ENCODE measurements at regions not wholly inside any gene's neighbourhood (a gene's known extent, or its start where the extent isn't known, plus 50 kb on each side); places are given as distances from the start of the nearest gene placed in this dataset.

GRCh38 chr12:22803725-22804124, 178.8 kb downstream of the ETNK1 start:
- no peak for TF ChIP-seq POLR2A (IDR thresholded peaks at IDR 0.05)
- TF ChIP-seq CTCF (IDR thresholded peaks at IDR 0.05) = no peak
- WGBS, 2 donors = 80 to 81% methylated on average over 6 of the region's 6 CpGs
- H3K27ac ChIP-seq = no peak overlapping the region
- no peaks in the 10 kb centered on the region for H3K36me3 ChIP-seq (replicated peaks in 1 of 2; ENCODE audit: insufficient read depth in 1 of 2, low read depth in 2 of 2)
- no peaks in the 10 kb centered on the region for H3K4me1 ChIP-seq
- no peak for DNase-seq
- no peak overlapping the region for H3K4me3 ChIP-seq
- no peak for ATAC-seq
- no peaks in the 10 kb centered on the region for H3K27me3 ChIP-seq
- H3K9me3 ChIP-seq = no peaks in the 10 kb centered on the region
- intact Hi-C loops (cut with DNase I) = no loop called here

- WGBS, 2 donors = 58 to 75% methylated on average over 2 of the region's 2 CpGs
- H3K27me3 ChIP-seq = no peaks in the 10 kb centered on the region
- no peak for DNase-seq
- intact Hi-C loops (cut with DNase I) = no loop called here
- TF ChIP-seq CTCF (IDR thresholded peaks at IDR 0.05) (no peak), POLR2A (IDR thresholded peaks at IDR 0.05) (no peak)
- H3K36me3 ChIP-seq (replicated peaks in 1 of 2; ENCODE audit: insufficient read depth in 1 of 2, low read depth in 2 of 2) = no peaks in the 10 kb centered on the region
- no peaks in the 10 kb centered on the region for H3K4me1 ChIP-seq
- no peak overlapping the region for H3K4me3 ChIP-seq
- no peaks in the 10 kb centered on the region for H3K9me3 ChIP-seq
- ATAC-seq = no peak
- no peak overlapping the region for H3K27ac ChIP-seq
Measured at GRCh38 chr12:22808860-22809259, 183.9 kb downstream of the ETNK1 start.

GRCh38 chr12:22810036-22810435, 185.1 kb downstream of the ETNK1 start:
- no peaks in the 10 kb centered on the region for H3K27me3 ChIP-seq
- no peak for ATAC-seq
- H3K9me3 ChIP-seq = no peaks in the 10 kb centered on the region
- H3K4me1 ChIP-seq = no peaks in the 10 kb centered on the region
- 59% methylated on average over 2 of the region's 2 CpGs for WGBS, 2 donors
- no peak overlapping the region for H3K27ac ChIP-seq
- intact Hi-C loops (cut with DNase I) = no loop called here
- no peak overlapping the region for H3K4me3 ChIP-seq
- no peak for DNase-seq
- TF ChIP-seq POLR2A (IDR thresholded peaks at IDR 0.05) (no peak), CTCF (IDR thresholded peaks at IDR 0.05) (no peak)
- H3K36me3 ChIP-seq (replicated peaks in 1 of 2; ENCODE audit: insufficient read depth in 1 of 2, low read depth in 2 of 2) = no peaks in the 10 kb centered on the region

- no peaks in the 10 kb centered on the region for H3K4me1 ChIP-seq
- H3K36me3 ChIP-seq (replicated peaks in 1 of 2; ENCODE audit: insufficient read depth in 1 of 2, low read depth in 2 of 2) = no peaks in the 10 kb centered on the region
- no peaks in the 10 kb centered on the region for H3K9me3 ChIP-seq
- TF ChIP-seq POLR2A (IDR thresholded peaks at IDR 0.05) = no peak
- no peak for TF ChIP-seq CTCF (IDR thresholded peaks at IDR 0.05)
- no peak for ATAC-seq
- H3K4me3 ChIP-seq = no peak overlapping the region
- H3K27ac ChIP-seq = no peak overlapping the region
- H3K27me3 ChIP-seq = no peaks in the 10 kb centered on the region
- WGBS, 2 donors = 79 to 83% methylated on average over 5 of the region's 5 CpGs
- no peak for DNase-seq
- intact Hi-C loops (cut with DNase I) = no loop called here
Measured at GRCh38 chr12:22812531-22812930, 187.6 kb downstream of the ETNK1 start.

GRCh38 chr12:22821985-22822384, 197.0 kb downstream of the ETNK1 start:
- no peaks in the 10 kb centered on the region for H3K4me1 ChIP-seq
- no peaks in the 10 kb centered on the region for H3K27me3 ChIP-seq
- H3K4me3 ChIP-seq = no peak overlapping the region
- TF ChIP-seq POLR2A (IDR thresholded peaks at IDR 0.05) = no peak
- no peak for TF ChIP-seq CTCF (IDR thresholded peaks at IDR 0.05)
- 75 to 77% methylated on average over 4 of the region's 4 CpGs for WGBS, 2 donors
- ATAC-seq (no peak), DNase-seq (no peak)
- intact Hi-C loops (cut with DNase I) = no loop called here
- no peaks in the 10 kb centered on the region for H3K36me3 ChIP-seq (replicated peaks in 1 of 2; ENCODE audit: insufficient read depth in 1 of 2, low read depth in 2 of 2)
- H3K9me3 ChIP-seq = peaks cover 0 to 3% (median 0%) of the 10 kb centered on the region in 3 donors
- no peak overlapping the region for H3K27ac ChIP-seq
